HFF-Myc (cell line): ENCODE measurements at regions not wholly inside any gene's neighbourhood (a gene's known extent, or its start where the extent isn't known, plus 50 kb on each side); places are given as distances from the start of the nearest gene placed in this dataset.
"Not testable (repeated sequence)": the region's sequence is repeated elsewhere in the genome, so short reads cannot be mapped to it uniquely, and the experiment has no call there.

Source experiments
- DNase-seq: peaks from one replicate; pipeline ENCODE4 v3.0.0-alpha.2; 2011; ENCODE audit warnings: low read depth; ENCODE audit errors: extremely low read depth
- H3K4me3 ChIP-seq: replicated peaks from 2 replicates; pipeline ENCODE4 v1.5.1; 2011; ENCODE audit warnings: low read depth, mild to moderate bottlenecking, control low read depth, low read length
- TF ChIP-seq, protein P1 (sequence below): IDR thresholded peaks from 2 replicates; pipeline ENCODE4 v1.5.1; 2012; ENCODE audit warnings: mild to moderate bottlenecking, low read depth, low read length, control low read depth; ENCODE audit errors: missing control alignments

DNA sequence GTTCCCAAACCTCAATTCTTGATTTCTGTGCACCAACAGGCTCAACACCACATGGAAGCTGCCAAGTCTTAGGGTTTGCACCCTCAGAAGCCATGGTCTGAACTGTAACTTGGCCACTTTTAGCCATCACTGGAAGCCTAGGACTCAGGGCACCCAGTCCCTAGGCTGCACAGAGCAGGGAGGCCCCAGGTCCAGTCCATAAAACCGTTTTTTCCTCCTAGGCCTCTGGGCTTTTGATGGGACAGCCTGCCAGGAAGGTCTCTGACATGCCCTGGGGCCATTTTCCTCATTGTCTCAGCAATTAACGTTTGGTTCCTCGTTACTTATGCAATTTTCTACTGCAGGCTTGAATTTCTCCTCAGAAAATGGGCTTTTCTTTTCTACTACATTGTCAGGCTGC is 1259.6 kb downstream of the RAPGEF2 start:
- no peak overlapping the region for H3K4me3 ChIP-seq

DNA sequence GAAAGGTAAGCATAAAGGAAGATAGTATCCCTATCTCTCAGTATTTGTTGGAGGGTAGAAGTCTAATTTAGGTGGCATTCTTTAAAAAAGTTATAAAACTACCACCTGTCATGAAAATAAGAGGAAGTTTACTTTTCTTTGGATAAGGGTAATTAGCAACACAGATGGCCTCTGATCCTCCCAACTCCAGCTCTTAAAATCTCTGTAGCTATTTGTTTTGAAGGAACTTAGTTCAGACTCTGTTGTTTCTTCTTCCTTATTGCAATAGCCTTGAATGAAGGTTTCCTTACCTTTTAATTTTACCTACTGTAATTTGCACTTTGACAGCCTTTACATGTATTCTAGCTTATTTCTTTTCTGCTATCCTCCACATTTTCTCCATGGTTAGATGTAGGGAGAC is 1261.3 kb downstream of the RAPGEF2 start:
- H3K4me3 ChIP-seq, result no peak overlapping the region
- TF ChIP-seq, protein P1, sequence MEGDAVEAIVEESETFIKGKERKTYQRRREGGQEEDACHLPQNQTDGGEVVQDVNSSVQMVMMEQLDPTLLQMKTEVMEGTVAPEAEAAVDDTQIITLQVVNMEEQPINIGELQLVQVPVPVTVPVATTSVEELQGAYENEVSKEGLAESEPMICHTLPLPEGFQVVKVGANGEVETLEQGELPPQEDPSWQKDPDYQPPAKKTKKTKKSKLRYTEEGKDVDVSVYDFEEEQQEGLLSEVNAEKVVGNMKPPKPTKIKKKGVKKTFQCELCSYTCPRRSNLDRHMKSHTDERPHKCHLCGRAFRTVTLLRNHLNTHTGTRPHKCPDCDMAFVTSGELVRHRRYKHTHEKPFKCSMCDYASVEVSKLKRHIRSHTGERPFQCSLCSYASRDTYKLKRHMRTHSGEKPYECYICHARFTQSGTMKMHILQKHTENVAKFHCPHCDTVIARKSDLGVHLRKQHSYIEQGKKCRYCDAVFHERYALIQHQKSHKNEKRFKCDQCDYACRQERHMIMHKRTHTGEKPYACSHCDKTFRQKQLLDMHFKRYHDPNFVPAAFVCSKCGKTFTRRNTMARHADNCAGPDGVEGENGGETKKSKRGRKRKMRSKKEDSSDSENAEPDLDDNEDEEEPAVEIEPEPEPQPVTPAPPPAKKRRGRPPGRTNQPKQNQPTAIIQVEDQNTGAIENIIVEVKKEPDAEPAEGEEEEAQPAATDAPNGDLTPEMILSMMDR, result no peak
- no peak for DNase-seq

More for the DNA sequence above, 1259.6 kb downstream of the RAPGEF2 start:
- no peak for DNase-seq
- TF ChIP-seq, protein P1, result no peak

DNA sequence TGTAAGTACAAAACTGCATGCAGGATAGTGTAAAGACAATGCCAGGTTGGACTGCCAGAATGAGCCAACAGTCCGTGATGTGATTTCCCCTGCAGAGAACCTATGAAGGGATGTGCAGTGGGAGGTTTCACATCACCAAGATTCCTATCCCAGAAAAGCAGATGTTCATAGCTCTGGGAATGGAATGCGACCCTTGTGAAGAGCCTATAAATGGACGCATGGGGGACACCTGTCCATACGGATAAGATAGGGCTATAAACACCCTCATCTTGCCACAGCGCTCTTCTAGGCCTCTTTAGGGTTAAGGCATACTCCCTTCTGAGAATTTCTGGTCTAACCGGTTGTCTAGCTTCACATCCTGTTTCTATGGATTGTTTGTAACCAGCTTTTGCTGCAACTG is 1261.8 kb downstream of the RAPGEF2 start:
- DNase-seq, H3K4me3 ChIP-seq: not testable (repeated sequence)

DNA sequence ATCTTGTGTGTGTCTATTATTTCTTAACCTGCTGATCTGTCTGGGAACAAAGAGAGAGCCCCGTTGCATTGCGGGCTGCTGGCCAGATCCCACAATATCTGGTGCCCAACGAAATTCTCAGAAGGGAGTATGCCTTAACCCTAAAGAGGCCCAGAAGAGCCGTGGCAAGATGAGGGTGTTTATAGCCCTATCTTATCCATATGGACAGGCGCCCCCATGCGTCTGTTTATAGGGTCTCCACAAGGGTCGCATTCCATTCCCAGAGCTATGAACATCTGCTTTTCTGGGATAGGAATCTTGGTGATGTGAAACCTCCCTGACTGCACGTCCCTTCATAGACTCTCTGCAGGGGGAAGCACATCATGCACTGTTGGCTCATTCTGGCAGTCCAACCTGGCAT is 1262.5 kb downstream of the RAPGEF2 start:
- not testable (repeated sequence) for H3K4me3 ChIP-seq, DNase-seq

DNA sequence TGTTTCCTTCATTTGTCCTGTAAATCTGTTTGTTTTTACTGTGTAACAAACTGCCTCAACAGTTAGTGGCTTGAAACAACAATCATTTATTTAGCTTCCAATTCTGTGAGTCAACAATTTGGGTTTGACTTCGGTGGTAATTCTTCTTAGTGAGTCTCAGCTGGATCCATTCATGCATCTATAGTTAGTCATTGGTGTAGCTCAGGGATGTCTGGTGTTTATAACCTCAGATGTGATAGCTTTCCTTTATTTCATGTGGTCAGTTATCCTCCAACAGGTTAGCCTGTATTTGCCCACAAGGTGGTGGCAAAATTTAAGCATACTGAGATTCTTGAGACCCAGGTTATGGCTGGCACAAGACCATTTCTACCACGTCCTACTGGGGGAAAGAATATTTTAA is 1267.2 kb downstream of the RAPGEF2 start:
- TF ChIP-seq, protein P1, result no peak
- H3K4me3 ChIP-seq, result no peak overlapping the region
- no peak for DNase-seq

DNA sequence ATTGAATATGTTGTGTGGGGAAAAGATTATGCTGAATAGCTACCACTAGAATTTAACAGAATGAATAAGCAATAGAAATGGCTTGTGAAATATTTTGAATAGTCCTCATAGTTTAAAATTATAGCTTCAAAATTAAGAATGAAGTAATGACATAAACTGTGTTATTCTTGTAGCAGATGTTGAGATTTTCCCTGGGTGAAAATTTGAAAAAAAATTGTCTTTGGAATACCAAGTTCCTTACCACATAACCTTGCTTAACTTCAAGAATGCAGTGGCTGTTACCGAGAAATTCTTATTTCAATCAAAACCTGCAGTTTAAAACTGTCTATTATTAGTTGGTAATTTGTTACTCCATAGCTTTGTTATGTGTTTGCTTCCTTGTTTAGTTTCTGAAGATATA is 1268.6 kb downstream of the RAPGEF2 start:
- no peak for DNase-seq

GRCh38 chr4:160372390-160372789 is 1269.5 kb downstream of the RAPGEF2 start:
- TF ChIP-seq, protein P1, result no peak
- DNase-seq, result no peak
- H3K4me3 ChIP-seq, result no peak overlapping the region

More for the DNA sequence above, 1268.6 kb downstream of the RAPGEF2 start:
- H3K4me3 ChIP-seq, result no peak overlapping the region
- TF ChIP-seq, protein P1, result no peak

DNA sequence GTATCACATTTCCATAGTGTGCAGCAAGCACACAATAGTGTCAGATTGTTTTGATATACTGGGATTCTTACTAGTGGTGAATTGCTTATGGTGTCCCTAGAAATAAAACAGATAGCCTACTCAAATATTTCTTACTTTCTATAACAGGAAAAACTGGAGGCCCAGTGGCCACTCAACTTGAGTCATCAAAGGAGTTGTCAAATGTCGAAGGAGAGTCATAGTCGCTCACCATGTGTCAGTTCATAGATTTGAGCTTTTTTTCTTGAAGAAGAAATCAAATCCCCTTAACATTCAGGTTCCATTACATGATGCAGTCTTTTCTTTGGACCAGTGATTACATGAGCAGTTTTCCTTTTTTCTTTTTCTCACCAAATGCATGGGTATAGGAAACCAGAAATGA is 1271.0 kb downstream of the RAPGEF2 start:
- TF ChIP-seq, protein P1, result no peak
- no peak for DNase-seq
- no peak overlapping the region for H3K4me3 ChIP-seq
